HG03558 (cell line): ENCODE measurements at regions not wholly inside any gene's neighbourhood (a gene's known extent, or its start where the extent isn't known, plus 50 kb on each side); places are given as distances from the start of the nearest gene placed in this dataset.
"Not testable (repeated sequence)": the region's sequence is repeated elsewhere in the genome, so short reads cannot be mapped to it uniquely, and the experiment has no call there.

ENCODE experiments used
- ATAC-seq: cut with Tn5 transposase; IDR thresholded peaks from one replicate; pipeline ENCODE4 v1.9.1; 2021; ENCODE audit warnings: moderate number of reproducible peaks; ENCODE audit not compliant: unreplicated experiment; ENCODE audit errors: extremely low read depth

DNA sequence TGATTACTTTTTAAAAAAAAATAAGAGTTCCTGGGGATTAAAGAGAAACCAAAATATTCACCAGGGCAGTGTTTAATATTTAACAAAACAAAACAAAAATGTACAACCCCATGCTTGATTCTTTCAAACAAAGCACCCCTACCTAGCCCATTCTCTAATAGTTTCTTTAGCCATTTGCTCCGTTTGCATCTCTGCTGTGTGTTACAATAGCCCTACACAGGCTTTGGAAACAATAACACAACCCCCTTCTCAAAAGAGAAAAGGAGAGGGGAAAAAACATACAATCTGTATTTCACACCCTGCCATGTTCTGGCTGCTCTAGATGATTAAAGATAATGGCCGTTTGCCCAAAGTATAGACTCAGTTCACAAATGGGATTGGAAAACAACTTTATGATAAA lies 302.9 kb downstream of the CPS1 start:
- ATAC-seq = no peak

DNA sequence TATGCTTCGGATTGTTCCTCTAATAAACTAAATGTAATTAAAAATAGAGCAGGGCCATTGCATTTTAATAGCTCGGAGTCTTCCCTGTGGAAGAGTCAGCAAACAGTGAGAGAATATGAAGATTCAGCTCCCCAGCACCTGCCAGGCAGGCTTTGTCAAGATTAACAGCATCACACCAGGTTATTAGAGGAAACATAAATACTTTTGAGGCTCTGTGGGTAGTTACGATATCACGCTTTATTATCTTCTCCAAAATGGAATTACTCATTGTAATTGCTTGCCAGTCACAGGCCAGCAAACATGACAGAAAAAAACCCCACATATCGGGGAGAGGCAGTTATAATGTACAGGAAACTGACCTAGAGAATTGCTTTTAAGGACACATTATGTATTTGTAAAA lies 303.9 kb downstream of the CPS1 start:
- ATAC-seq = no peak

DNA sequence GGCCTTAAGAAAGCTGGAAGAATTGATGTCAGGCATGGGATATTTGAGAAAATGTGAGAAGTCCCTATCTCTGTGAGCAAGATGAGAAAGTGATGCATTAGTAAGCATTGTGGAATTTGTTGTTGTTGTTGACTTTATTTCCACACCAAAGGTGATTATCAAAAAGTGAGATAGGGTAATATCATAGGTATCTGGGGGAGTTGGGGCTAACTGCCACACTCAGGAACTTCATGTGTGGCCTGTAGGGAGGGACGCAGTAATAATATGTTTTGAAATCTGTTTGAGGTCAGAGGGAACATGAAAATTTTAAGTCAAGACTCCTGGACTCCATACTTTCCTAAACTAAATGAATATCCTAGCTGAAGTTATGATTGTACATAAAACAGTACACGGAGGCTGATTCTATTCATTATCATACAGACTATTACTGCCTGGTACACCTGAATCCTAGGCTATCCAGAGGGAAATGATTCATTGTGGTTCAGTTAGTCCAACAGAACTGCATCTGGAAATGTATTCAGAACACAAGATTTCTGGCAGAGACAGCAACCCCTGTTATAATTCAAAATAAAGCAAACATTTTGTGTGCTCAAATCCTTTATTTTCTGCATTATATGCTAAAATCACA lies 304.8 kb downstream of the CPS1 start:
- no peak for ATAC-seq

DNA sequence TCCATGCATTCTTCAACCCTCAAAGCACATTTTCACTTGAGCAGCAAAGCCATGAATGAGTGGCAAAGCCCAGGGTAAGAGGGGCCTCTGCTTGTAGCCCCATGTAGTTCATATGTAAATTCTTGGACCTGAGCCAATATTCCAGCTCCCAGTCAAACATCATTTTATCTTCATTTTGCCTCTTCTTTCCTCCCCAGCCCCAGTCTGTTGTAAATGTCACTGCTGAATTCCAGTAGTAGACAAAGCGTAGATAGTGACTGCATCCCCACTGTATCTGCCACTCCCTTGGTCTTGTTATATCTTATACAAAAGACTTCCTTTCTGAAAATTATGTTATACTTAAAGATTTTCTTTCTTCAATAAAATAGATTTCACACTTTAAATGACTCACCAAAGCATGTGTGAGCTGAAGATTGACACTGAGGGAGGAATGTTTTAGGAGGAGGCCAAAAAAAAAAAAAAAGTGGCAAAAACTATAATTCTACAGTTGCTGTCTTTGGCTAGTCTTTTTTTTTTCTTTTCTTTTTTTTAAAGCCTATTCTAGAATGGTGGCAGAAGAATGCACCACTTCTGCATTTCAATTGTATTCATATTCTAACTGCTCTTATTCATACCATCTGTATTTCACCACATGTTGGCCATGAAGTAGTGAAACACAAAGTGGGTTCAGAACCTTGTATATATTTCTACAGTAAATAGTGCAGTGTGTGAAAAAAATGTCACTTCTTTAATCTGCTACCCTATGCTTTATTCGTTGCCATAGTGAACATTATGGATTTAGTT lies 306.1 kb downstream of the CPS1 start:
- ATAC-seq = no peak

DNA sequence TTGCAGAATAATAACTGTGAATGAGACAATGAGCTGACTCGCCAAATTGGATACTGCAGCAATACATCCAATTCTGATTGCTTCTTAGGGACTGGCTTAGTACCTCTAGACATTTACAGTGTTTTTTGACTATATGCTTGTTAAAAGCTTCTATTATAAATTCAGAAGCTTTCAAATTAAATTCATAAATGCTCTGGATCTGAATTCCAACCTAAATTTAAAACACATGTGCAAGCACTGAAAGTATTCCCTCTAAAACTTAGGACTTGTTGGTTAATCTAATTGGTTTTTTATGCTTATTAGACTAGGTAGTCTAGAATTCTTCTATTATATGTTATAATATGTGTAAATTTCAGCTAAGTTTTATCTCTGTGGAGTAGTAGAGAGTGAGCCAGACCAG lies 306.9 kb downstream of the CPS1 start:
- ATAC-seq = no peak

DNA sequence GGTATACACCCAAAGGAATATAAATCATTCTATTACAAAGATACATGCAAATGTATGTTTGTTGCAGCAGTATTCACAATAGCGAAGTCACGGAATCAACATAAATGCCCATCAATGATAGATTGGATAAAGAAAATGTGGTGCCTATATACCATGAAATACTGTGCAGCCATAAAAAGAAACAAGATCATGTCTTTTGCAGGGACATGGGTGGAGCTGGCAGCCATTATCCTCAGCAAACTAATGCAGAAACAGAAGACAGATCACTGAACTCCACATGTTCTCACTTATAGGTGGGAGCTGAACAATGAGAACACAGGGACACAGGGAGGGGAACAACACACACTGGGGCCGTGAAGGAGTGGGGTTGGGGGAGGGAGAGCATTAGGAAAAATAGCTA lies 315.2 kb downstream of the CPS1 start:
- ATAC-seq = not testable (repeated sequence)

DNA sequence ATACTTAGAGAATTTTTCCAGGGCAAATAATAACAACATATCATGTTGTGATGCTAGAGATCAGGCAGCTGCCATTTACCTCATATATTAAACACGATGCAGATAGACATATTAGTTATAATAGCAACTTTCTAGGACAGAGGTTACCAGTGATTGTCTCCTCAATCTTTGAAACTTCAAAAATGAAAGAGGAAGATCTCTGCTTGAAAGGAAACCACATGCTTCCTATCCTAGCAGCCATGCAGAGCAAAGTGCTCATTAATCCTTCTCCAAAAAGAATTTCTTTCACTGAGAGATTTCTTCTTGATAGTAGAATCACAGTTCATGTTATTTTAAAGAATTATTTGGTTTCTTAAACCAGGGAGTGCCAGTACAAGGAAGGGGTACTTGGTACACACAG lies 317.2 kb downstream of the CPS1 start:
- no peak for ATAC-seq

DNA sequence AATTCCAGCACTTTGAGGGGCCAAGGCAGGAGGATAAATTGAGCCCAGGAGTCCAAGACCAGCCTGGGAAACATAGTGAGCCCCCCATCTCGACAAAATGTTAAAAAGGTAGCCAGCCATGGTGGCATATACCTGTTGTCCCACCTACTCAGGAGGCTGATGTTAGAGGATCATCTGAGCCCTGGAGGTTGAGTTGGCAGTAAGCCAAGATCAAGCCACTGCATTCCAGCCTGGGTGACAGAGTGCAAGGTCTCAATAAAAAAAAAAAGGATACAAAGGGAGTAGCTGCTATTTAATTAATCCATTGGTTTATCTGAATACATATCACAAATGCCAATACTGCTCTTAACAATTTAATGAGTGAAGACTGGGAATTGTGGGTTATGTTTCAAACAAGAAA lies 327.8 kb downstream of the CPS1 start:
- ATAC-seq = no peak

DNA sequence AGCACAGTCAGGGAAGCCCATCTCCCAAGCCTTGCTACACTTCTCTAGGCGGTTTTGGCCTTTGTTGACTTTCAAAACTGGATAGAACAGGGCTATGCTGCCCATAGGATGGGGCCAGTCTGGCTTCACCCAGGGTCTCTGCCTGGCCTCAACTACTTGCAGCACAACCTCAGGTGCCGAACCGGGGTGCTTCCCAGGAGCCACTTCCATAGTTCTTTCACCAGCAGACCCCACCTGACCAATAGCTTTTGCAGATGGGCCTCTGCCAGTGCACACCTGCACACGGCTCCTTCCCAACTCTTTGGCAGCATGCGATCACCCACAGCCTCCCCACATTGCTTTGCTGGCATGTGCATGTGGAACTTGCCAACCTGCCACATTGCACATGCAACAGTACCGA lies 331.6 kb downstream of the CPS1 start:
- ATAC-seq = no peak

DNA sequence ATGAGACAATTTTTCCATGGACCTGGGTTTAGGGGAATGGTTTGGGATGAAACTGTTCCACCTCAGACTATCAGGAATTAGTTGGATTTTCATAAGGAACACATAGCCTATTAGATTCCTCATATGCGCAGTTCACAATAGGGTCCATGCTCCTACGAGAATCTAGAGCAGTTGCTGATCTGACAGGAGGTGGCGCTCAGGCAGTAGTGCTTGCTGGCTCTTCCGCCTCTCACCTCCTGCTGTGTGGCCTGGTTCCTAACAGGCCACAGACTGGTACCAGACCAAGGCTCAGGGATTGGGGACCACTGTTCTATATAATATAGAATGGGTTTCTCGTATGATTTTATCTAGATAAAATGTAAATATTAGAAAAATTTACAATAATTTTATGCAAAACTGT lies 338.7 kb downstream of the CPS1 start:
- ATAC-seq = no peak

DNA sequence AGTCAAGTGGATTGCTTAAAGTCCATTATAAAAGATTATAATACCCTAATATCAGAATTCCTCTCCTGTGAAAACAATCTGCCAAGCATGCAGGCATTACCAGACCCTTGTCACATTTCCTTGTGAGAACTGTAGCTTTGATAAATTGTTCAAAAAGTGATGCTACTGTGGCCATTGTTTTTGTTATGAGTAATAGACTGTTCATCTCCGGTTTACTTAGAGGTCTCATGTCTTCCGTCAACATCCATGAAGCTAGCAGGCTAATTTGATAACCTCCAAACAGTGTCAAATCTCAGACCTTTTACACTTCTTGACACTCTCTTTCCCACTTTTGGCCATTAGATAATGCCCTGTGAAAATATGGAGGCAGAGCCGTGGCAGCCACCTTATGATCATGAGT lies 342.7 kb downstream of the CPS1 start:
- ATAC-seq = no peak

DNA sequence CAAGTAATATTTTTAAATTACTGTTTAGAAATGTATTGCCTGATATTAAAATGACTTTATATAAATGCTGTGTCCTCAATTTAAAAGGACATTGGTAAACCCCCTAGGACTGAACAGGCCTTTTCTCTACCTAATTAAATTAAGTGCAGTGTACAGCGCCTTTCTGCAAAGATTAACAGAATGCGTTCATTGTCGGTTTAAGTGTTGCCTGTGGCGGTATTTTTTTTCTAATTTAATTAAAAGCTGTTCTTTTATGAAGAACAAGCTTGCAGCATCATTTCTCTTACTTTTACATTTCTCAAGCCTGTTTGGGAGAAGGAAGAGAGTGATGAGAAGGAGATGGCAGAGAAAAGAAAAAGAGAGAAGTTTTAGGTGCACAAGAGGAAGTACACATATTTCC lies 344.9 kb downstream of the CPS1 start:
- ATAC-seq = no peak

DNA sequence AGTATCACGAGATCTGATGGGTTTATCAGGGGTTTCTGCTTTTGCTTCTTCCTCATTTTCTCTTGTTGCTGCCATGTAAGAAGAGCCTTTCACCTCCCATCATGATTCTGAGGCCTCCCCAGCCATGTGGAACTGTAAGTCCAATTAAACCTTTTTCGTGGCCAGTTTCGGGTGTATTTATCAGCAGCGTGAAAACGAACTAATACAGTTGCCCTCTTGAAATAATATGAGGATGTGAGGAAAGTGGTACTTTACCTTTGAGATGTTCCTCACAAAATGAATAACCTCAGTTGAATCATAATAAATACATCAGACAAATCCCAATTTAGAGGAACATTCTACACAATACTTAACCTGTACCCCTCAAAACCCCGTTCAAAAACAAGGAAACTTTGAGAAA lies 356.4 kb downstream of the CPS1 start:
- ATAC-seq = no peak

DNA sequence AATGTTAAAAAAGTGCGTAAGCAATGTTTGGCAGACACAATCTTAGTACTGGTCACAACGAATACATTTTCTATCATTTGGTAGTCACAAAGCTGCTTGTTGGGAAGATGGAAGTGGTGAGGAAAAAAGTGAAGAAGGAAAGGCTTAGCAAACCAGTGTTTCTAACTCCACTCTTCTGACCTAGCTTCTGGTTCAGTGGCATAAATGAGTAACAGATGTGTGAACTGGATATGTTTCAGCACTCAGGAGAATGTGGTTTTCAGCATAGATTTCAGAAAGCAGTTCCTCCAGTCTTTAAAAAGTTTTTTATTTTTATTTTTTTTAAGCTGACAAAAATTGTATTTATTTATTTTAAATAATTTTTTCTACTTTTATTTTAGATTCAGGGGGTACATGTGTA lies 357.1 kb downstream of the CPS1 start:
- ATAC-seq = no peak

DNA sequence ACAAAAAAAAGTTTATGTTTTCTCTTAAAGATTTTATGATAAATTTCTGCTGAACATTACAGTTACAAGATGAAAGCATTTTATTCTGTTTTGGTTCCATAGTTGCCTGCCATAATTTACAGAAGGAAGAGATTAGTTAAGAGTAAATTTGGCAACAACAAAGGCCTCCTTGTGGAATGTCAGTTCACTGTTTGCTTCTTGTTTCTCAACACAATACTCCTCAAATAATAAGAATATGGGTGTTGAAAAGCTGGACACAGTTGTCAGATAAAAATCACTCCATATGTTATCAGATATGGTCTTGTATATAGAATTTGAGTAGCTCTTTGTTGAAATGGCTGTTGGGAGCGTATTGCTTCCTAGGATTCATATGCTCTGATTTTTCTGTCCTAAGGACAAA lies 359.5 kb downstream of the CPS1 start:
- no peak for ATAC-seq

DNA sequence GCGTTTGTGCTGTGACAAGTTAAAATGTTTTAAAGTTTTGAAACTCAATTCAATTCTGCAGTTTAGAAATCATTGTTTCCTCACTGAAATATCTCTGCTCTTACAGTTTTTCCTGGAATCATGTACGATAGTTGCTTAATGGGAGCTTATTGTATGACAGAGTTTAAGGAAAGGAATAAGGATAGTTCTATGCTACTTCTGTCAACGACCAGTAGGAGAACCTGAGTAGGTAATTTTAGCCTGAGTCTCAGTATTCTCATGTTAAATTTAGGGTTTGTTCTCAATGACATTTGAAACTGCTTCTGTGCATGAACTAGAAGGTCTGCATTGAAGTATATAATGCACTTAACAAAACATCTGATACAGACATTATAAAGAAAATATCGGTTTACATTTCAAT lies 361.1 kb downstream of the CPS1 start:
- ATAC-seq = no peak

DNA sequence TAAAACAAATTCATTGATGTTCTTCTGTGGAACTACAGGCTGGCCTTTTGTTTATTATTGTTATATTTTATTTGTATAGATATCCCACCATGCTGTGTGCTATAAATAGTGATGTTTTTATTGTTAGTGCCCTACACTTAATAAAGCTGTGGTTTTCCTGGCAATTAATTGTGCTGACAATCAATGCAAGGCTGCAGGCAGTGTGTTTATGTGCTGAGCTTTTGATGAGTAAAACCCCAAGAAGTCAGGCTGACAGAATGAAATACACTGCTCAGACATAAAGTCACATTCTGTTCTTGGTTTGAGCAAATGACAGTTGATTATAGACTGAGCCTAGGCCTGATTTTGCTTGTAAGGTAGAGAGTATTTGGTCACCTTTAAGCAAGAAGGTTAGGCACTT lies 362.7 kb downstream of the CPS1 start:
- no peak for ATAC-seq

DNA sequence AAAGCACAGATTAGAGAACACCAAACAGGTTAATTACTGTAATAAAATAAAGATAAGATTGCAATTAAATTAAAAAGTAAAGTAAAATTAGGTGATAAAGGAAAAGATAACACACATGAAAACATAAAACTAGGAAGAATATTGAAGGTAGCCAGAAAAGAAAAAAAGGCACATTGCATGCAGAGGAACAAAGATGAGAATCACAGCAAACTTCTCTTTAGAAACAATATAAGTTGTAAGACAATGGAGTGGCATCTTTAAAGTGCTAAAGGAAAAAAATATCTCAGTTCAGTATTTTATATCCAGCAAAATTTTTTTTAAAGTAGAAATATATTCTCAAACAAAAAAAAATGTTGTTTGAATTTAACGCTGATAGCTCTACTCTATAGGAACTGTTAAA lies 366.0 kb downstream of the CPS1 start:
- ATAC-seq = no peak

DNA sequence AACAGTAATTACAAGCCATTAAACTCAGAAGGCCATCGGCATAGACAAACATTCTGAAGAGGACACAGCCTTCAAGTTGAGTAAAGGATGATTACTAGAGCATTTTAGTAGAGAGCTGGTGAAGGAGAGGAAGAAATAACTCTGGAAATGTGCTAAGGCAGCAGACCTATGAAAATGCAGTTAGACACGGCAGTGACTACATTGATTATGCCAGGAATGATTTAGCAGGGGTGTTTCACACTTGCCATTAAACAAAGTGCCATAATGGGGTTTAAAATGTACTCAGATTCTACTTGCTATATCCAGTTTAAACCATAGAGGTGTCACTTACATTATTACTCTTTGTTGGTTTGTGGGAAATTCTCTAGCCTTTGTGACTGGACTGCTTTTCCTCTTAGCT lies 372.3 kb downstream of the CPS1 start:
- no peak for ATAC-seq

DNA sequence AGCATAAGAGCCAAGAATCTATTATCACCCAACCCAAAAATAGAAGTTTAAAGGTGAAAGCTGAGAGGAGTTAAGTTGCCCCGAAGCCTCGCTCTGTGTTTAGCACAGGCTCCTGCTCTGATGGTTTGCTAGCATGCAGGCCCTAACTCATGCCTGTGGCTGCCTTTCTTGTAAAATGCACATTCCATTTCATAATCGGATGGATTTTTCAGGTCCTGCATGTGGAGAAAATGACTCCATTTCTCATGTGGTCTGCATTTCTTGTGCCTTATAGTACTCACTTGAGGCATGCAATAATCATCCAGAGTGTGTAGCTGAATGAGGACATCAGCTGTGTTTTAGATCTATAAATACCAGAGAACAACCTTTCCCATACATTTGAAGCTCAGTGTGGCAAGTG lies 381.8 kb downstream of the CPS1 start:
- ATAC-seq = no peak

DNA sequence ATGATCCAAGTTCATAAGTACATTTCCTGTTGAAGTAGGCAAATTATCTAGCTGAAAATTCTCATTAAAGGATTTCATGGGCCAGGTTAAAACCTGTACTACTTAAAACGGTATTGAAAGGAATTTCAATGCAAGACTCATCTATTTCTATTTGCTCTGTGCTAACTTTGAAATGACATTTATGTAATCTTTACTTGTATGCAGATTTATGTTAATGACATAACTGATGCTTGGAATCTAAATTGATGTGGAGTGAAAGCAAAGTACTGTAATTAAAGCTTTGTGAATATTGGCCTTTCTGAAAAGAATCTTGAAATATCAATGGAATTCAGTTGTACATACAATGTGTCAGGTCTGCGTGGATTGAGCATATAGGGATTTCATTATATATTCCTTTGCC lies 390.0 kb downstream of the CPS1 start:
- no peak for ATAC-seq

DNA sequence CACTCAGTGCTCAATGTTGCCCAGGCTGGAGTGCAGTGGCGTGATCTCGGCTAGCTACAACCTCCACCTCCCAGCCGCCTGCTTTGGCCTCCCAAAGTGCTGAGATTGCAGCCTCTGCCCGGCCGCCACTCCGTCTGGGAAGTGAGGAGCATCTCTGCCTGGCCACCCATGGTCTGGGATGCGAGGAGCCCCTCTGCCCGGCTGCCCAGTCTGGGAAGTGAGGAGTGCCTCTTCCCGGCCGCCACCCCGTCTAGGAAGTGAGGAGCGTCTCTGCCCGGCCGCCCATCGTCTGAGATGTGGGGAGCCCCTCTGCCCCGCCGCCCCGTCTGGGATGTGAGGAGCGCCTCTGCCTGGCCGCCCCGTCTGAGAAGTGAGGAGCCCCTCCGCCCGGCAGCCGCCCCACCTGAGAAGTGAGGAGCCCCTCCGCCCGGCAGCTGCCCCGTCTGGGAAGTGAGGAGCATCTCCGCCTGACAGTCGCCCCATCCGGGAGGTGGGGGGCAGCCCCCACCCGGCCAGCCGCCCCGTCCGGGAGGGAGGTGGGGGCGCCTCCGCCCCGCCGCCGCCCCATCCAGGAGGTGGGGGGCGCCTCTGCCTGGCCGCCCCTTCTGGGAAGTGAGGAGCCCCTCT lies 394.1 kb downstream of the CPS1 start:
- ATAC-seq = not testable (repeated sequence)
